ENCODE measurements at regions not wholly inside any gene's neighbourhood (a gene's known extent, or its start where the extent isn't known, plus 50 kb on each side); places are given as distances from the start of the nearest gene placed in this dataset.

GRCh38 chr1:199515261-199515660 lies 512.2 kb upstream of the NR5A2 start:
- no peaks in the 10 kb centered on the region for H3K36me3 ChIP-seq (ENCODE audit: insufficient read depth, low read length)
- H2AFZ ChIP-seq (ENCODE audit: low read depth, low read length), result no peak overlapping the region
- H3K9me3 ChIP-seq (ENCODE audit: low read length), result no peaks in the 10 kb centered on the region
- TF ChIP-seq EZH2 (IDR thresholded peaks at IDR 0.05; ENCODE audit: borderline replicate concordance, insufficient read depth, low read length, poor library complexity, severe bottlenecking) (no peak), POLR2AphosphoS5 (IDR thresholded peaks at IDR 0.05) (no peak), CTCF (IDR thresholded peaks at IDR 0.05; ENCODE audit: poor library complexity, severe bottlenecking) (no peak), RAD21 (conservative IDR thresholded peaks at IDR 0.05) (no peak)
- TF ChIP-seq, protein P1, sequence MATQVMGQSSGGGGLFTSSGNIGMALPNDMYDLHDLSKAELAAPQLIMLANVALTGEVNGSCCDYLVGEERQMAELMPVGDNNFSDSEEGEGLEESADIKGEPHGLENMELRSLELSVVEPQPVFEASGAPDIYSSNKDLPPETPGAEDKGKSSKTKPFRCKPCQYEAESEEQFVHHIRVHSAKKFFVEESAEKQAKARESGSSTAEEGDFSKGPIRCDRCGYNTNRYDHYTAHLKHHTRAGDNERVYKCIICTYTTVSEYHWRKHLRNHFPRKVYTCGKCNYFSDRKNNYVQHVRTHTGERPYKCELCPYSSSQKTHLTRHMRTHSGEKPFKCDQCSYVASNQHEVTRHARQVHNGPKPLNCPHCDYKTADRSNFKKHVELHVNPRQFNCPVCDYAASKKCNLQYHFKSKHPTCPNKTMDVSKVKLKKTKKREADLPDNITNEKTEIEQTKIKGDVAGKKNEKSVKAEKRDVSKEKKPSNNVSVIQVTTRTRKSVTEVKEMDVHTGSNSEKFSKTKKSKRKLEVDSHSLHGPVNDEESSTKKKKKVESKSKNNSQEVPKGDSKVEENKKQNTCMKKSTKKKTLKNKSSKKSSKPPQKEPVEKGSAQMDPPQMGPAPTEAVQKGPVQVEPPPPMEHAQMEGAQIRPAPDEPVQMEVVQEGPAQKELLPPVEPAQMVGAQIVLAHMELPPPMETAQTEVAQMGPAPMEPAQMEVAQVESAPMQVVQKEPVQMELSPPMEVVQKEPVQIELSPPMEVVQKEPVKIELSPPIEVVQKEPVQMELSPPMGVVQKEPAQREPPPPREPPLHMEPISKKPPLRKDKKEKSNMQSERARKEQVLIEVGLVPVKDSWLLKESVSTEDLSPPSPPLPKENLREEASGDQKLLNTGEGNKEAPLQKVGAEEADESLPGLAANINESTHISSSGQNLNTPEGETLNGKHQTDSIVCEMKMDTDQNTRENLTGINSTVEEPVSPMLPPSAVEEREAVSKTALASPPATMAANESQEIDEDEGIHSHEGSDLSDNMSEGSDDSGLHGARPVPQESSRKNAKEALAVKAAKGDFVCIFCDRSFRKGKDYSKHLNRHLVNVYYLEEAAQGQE (IDR thresholded peaks at IDR 0.05; ENCODE audit: borderline replicate concordance), result no peak
- no peaks in the 10 kb centered on the region for H3F3A ChIP-seq (ENCODE audit: insufficient read depth, low read length, poor library complexity, severe bottlenecking)
- no peak overlapping the region for H3K4me3 ChIP-seq (ENCODE audit: low read length)
- no peaks in the 10 kb centered on the region for H4K20me1 ChIP-seq (ENCODE audit: insufficient read depth)
- H3K9me2 ChIP-seq (ENCODE audit: insufficient read depth, low read length), result no peaks in the 10 kb centered on the region
- H3K79me2 ChIP-seq (replicated peaks; ENCODE audit: insufficient read depth, low read length), result no peaks in the 10 kb centered on the region
- H3K4me2 ChIP-seq (ENCODE audit: low read length), result no peak overlapping the region
- no peak overlapping the region for H3K27ac ChIP-seq (ENCODE audit: low read length)
- H3K27me3 ChIP-seq (ENCODE audit: insufficient read depth, low read depth, low read length), result no peaks in the 10 kb centered on the region
- H3K9ac ChIP-seq (ENCODE audit: low read length), result no peak overlapping the region

DNA sequence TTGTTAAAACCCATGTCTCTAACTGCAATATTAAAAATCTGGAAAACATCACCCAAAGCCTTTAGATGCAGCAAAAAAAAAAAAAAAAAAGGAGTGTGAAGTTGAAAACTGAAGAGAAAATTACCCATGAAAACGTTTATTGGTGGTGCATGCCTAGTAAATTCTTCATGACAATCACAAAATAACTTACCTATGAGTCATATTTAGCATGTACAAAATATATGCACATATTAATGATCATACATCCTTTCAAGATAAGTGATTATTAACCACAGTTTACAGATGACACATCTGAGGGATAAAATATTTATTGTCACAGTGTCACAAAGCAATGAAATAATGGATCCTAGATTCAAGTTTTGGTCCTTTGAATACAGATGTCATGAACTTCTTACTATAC lies 505.2 kb upstream of the NR5A2 start:
- no peak overlapping the region for H3K4me2 ChIP-seq (ENCODE audit: low read length)
- no peak overlapping the region for H3K4me3 ChIP-seq (ENCODE audit: low read length)

More for the DNA sequence above, 505.2 kb upstream of the NR5A2 start:
- H3K9ac ChIP-seq (ENCODE audit: low read length), result no peak overlapping the region
- no peak overlapping the region for H3K27ac ChIP-seq (ENCODE audit: low read length)
- TF ChIP-seq CTCF (IDR thresholded peaks at IDR 0.05; ENCODE audit: poor library complexity, severe bottlenecking) (no peak), TAF1 (IDR thresholded peaks at IDR 0.05; ENCODE audit: low read depth) (no peak), POLR2AphosphoS5 (IDR thresholded peaks at IDR 0.05) (no peak), SMC3 (conservative IDR thresholded peaks at IDR 0.05; ENCODE audit: poor library complexity) (no peak), RAD21 (conservative IDR thresholded peaks at IDR 0.05) (no peak), EP300 (conservative IDR thresholded peaks at IDR 0.05; ENCODE audit: poor library complexity, severe bottlenecking) (no peak), MXI1 (conservative IDR thresholded peaks at IDR 0.05; ENCODE audit: poor library complexity, severe bottlenecking) (no peak), EZH2 (IDR thresholded peaks at IDR 0.05; ENCODE audit: borderline replicate concordance, insufficient read depth, low read length, poor library complexity, severe bottlenecking) (no peak)
- TF ChIP-seq, protein P1 (IDR thresholded peaks at IDR 0.05; ENCODE audit: borderline replicate concordance), result no peak
- no peaks in the 10 kb centered on the region for H3K36me3 ChIP-seq (ENCODE audit: insufficient read depth, low read length)
- no peaks in the 10 kb centered on the region for H3K9me2 ChIP-seq (ENCODE audit: insufficient read depth, low read length)
- no peaks in the 10 kb centered on the region for H3F3A ChIP-seq (ENCODE audit: insufficient read depth, low read length, poor library complexity, severe bottlenecking)
- H3K27me3 ChIP-seq (ENCODE audit: insufficient read depth, low read depth, low read length), result no peaks in the 10 kb centered on the region
- no peak overlapping the region for H2AFZ ChIP-seq (ENCODE audit: low read depth, low read length)
- no peaks in the 10 kb centered on the region for H3K79me2 ChIP-seq (replicated peaks; ENCODE audit: insufficient read depth, low read length)
- no peaks in the 10 kb centered on the region for H3K9me3 ChIP-seq (ENCODE audit: low read length)
- no peaks in the 10 kb centered on the region for H4K20me1 ChIP-seq (ENCODE audit: insufficient read depth)

All from neural cell (in vitro differentiated cells).